HG03025 (cell line): ENCODE measurements at regions not wholly inside any gene's neighbourhood (a gene's known extent, or its start where the extent isn't known, plus 50 kb on each side); places are given as distances from the start of the nearest gene placed in this dataset.

Source experiments
- ATAC-seq: cut with Tn5 transposase; IDR thresholded peaks from one replicate; pipeline ENCODE4 v1.9.1; 2021; ENCODE audit warnings: mild to moderate bottlenecking, moderate library complexity; ENCODE audit not compliant: unreplicated experiment, low FRiP score

GRCh38 chr4:156255230-156256007, 301.8 kb upstream of the CTSO start:
- ATAC-seq, result no peak

- no peak for ATAC-seq
These were observed 298.8 kb upstream of the CTSO start for GRCh38 chr4:156252358-156252921.

- ATAC-seq, result no peak
These were observed 297.9 kb upstream of the CTSO start for GRCh38 chr4:156251373-156252065.

- no peak for ATAC-seq
These were observed 295.3 kb upstream of the CTSO start for GRCh38 chr4:156248917-156249316.

GRCh38 chr4:156247470-156247869, 293.8 kb upstream of the CTSO start:
- ATAC-seq, result no peak

- no peak for ATAC-seq
These were observed 289.3 kb upstream of the CTSO start for GRCh38 chr4:156243015-156243414.

- no peak for ATAC-seq
These were observed 288.7 kb upstream of the CTSO start for GRCh38 chr4:156242390-156242789.

- ATAC-seq, result no peak
These were observed 288.2 kb upstream of the CTSO start for GRCh38 chr4:156241896-156242295.

GRCh38 chr4:156238171-156238570, 284.5 kb upstream of the CTSO start:
- ATAC-seq, result no peak

GRCh38 chr4:156237231-156237630, 283.6 kb upstream of the CTSO start:
- ATAC-seq, result no peak

- no peak for ATAC-seq
These were observed 276.5 kb upstream of the CTSO start for GRCh38 chr4:156230176-156230575.

GRCh38 chr4:156228676-156229075, 275.0 kb upstream of the CTSO start:
- ATAC-seq, result no peak

- ATAC-seq, result no peak
These were observed 273.7 kb upstream of the CTSO start for GRCh38 chr4:156227321-156227720.

GRCh38 chr4:156223985-156224384, 270.3 kb upstream of the CTSO start:
- no peak for ATAC-seq

- ATAC-seq, result no peak
These were observed 263.6 kb upstream of the CTSO start for GRCh38 chr4:156217236-156217635.

- peak; percentile 96 for ATAC-seq
These were observed 247.4 kb upstream of the CTSO start for GRCh38 chr4:156201050-156201449.

- no peak for ATAC-seq
These were observed 244.8 kb upstream of the CTSO start for GRCh38 chr4:156198511-156198910.

GRCh38 chr4:156197216-156197615, 243.6 kb upstream of the CTSO start:
- ATAC-seq, result no peak

GRCh38 chr4:156196722-156197121, 243.1 kb upstream of the CTSO start:
- no peak for ATAC-seq

- peak; percentile 98 for ATAC-seq
These were observed 242.2 kb upstream of the CTSO start for GRCh38 chr4:156195914-156196313.

- no peak for ATAC-seq
These were observed 241.2 kb upstream of the CTSO start for GRCh38 chr4:156194896-156195295.

- no peak for ATAC-seq
These were observed 240.1 kb upstream of the CTSO start for GRCh38 chr4:156193800-156194199.
